ENCODE measurements at regions not wholly inside any gene's neighbourhood (a gene's known extent, or its start where the extent isn't known, plus 50 kb on each side); places are given as distances from the start of the nearest gene placed in this dataset.

- H3K9me3 Mint-ChIP-seq: no peaks in the 10 kb centered on the region
- H3K4me1 Mint-ChIP-seq: no peaks in the 10 kb centered on the region
- DNase-seq (ENCODE audit: low spot score in 2 of 2) (no peak), ATAC-seq (replicated peaks; ENCODE audit: extremely low read depth, poor library complexity, severe bottlenecking) (no peak)
- no peaks in the 10 kb centered on the region for H3K36me3 Mint-ChIP-seq (ENCODE audit: insufficient read depth)
- no peak overlapping the region for H3K27ac Mint-ChIP-seq (ENCODE audit: low read depth)
- no peak overlapping the region for H3K4me3 Mint-ChIP-seq
- H3K27me3 Mint-ChIP-seq: no peaks in the 10 kb centered on the region
These were observed 223.9 kb downstream of the TGFB2 start for GRCh38 chr1:218568962-218569550.

GRCh38 chr1:218570456-218570855, 225.3 kb downstream of the TGFB2 start:
- Mint-ChIP-seq H3K4me3 (no peak overlapping the region), H3K36me3 (ENCODE audit: insufficient read depth) (no peaks in the 10 kb centered on the region), H3K4me1 (no peaks in the 10 kb centered on the region), H3K9me3 (peaks cover 5% of the 10 kb centered on the region), H3K27me3 (no peaks in the 10 kb centered on the region), H3K27ac (ENCODE audit: low read depth) (no peak overlapping the region)
- no peak for DNase-seq (ENCODE audit: low spot score in 2 of 2)
- ATAC-seq (replicated peaks; ENCODE audit: extremely low read depth, poor library complexity, severe bottlenecking): no peak

GRCh38 chr1:218571491-218571890, 226.4 kb downstream of the TGFB2 start:
- no peak for ATAC-seq (replicated peaks; ENCODE audit: extremely low read depth, poor library complexity, severe bottlenecking)
- Mint-ChIP-seq H3K9me3 (peaks cover 5% of the 10 kb centered on the region), H3K27me3 (no peaks in the 10 kb centered on the region), H3K4me3 (no peak overlapping the region), H3K36me3 (ENCODE audit: insufficient read depth) (no peaks in the 10 kb centered on the region), H3K27ac (ENCODE audit: low read depth) (no peak overlapping the region), H3K4me1 (no peaks in the 10 kb centered on the region)
- DNase-seq (ENCODE audit: low spot score in 2 of 2): no peak

- no peak overlapping the region for H3K27ac Mint-ChIP-seq (ENCODE audit: low read depth)
- no peak overlapping the region for H3K4me3 Mint-ChIP-seq
- peaks cover 5% of the 10 kb centered on the region for H3K9me3 Mint-ChIP-seq
- no peaks in the 10 kb centered on the region for H3K27me3 Mint-ChIP-seq
- H3K4me1 Mint-ChIP-seq: no peaks in the 10 kb centered on the region
- ATAC-seq (replicated peaks; ENCODE audit: extremely low read depth, poor library complexity, severe bottlenecking): no peak
- H3K36me3 Mint-ChIP-seq (ENCODE audit: insufficient read depth): no peaks in the 10 kb centered on the region
- no peak for DNase-seq (ENCODE audit: low spot score in 2 of 2)
These were observed 226.9 kb downstream of the TGFB2 start for GRCh38 chr1:218572050-218572449.

- Mint-ChIP-seq H3K4me3 (no peak overlapping the region), H3K9me3 (peaks cover 5% of the 10 kb centered on the region), H3K36me3 (ENCODE audit: insufficient read depth) (no peaks in the 10 kb centered on the region), H3K27ac (ENCODE audit: low read depth) (no peak overlapping the region), H3K27me3 (no peaks in the 10 kb centered on the region), H3K4me1 (no peaks in the 10 kb centered on the region)
- no peak for ATAC-seq (replicated peaks; ENCODE audit: extremely low read depth, poor library complexity, severe bottlenecking)
- DNase-seq (ENCODE audit: low spot score in 2 of 2): no peak
These were observed 228.8 kb downstream of the TGFB2 start for GRCh38 chr1:218573925-218574324.

GRCh38 chr1:218575079-218575478, 229.9 kb downstream of the TGFB2 start:
- H3K9me3 Mint-ChIP-seq: peaks cover 5% of the 10 kb centered on the region
- H3K4me3 Mint-ChIP-seq: no peak overlapping the region
- ATAC-seq (replicated peaks; ENCODE audit: extremely low read depth, poor library complexity, severe bottlenecking) (no peak), DNase-seq (ENCODE audit: low spot score in 2 of 2) (no peak)
- H3K36me3 Mint-ChIP-seq (ENCODE audit: insufficient read depth): no peaks in the 10 kb centered on the region
- H3K4me1 Mint-ChIP-seq: no peaks in the 10 kb centered on the region
- no peak overlapping the region for H3K27ac Mint-ChIP-seq (ENCODE audit: low read depth)
- no peaks in the 10 kb centered on the region for H3K27me3 Mint-ChIP-seq

GRCh38 chr1:218575856-218576255, 230.7 kb downstream of the TGFB2 start:
- DNase-seq (ENCODE audit: low spot score in 2 of 2) (no peak), ATAC-seq (replicated peaks; ENCODE audit: extremely low read depth, poor library complexity, severe bottlenecking) (no peak)
- H3K4me3 Mint-ChIP-seq: no peak overlapping the region
- no peaks in the 10 kb centered on the region for H3K27me3 Mint-ChIP-seq
- no peaks in the 10 kb centered on the region for H3K4me1 Mint-ChIP-seq
- no peaks in the 10 kb centered on the region for H3K36me3 Mint-ChIP-seq (ENCODE audit: insufficient read depth)
- H3K9me3 Mint-ChIP-seq: peaks cover 5% of the 10 kb centered on the region
- H3K27ac Mint-ChIP-seq (ENCODE audit: low read depth): no peak overlapping the region

- ATAC-seq (replicated peaks; ENCODE audit: extremely low read depth, poor library complexity, severe bottlenecking): no peak
- H3K4me3 Mint-ChIP-seq: no peak overlapping the region
- H3K27ac Mint-ChIP-seq (ENCODE audit: low read depth): no peak overlapping the region
- DNase-seq (ENCODE audit: low spot score in 2 of 2): no peak
- no peaks in the 10 kb centered on the region for H3K36me3 Mint-ChIP-seq (ENCODE audit: insufficient read depth)
- peaks cover 12% of the 10 kb centered on the region for H3K9me3 Mint-ChIP-seq
- no peaks in the 10 kb centered on the region for H3K4me1 Mint-ChIP-seq
- H3K27me3 Mint-ChIP-seq: no peaks in the 10 kb centered on the region
These were observed 237.5 kb downstream of the TGFB2 start for GRCh38 chr1:218582646-218583045.

GRCh38 chr1:218584418-218585155, 239.5 kb downstream of the TGFB2 start:
- H3K9me3 Mint-ChIP-seq: peaks cover 12% of the 10 kb centered on the region
- H3K27ac Mint-ChIP-seq (ENCODE audit: low read depth): no peak overlapping the region
- H3K4me3 Mint-ChIP-seq: no peak overlapping the region
- H3K27me3 Mint-ChIP-seq: no peaks in the 10 kb centered on the region
- ATAC-seq (replicated peaks; ENCODE audit: extremely low read depth, poor library complexity, severe bottlenecking) (no peak), DNase-seq (ENCODE audit: low spot score in 2 of 2) (no peak)
- H3K36me3 Mint-ChIP-seq (ENCODE audit: insufficient read depth): no peaks in the 10 kb centered on the region
- H3K4me1 Mint-ChIP-seq: no peaks in the 10 kb centered on the region

- ATAC-seq (replicated peaks; ENCODE audit: extremely low read depth, poor library complexity, severe bottlenecking): no peak
- Mint-ChIP-seq H3K4me3 (no peak overlapping the region), H3K27ac (ENCODE audit: low read depth) (no peak overlapping the region), H3K4me1 (no peaks in the 10 kb centered on the region), H3K9me3 (peaks cover 12% of the 10 kb centered on the region), H3K36me3 (ENCODE audit: insufficient read depth) (no peaks in the 10 kb centered on the region), H3K27me3 (no peaks in the 10 kb centered on the region)
- DNase-seq (ENCODE audit: low spot score in 2 of 2): no peak
These were observed 240.5 kb downstream of the TGFB2 start for GRCh38 chr1:218585511-218586184.

GRCh38 chr1:218587900-218588299, 242.8 kb downstream of the TGFB2 start:
- H3K36me3 Mint-ChIP-seq (ENCODE audit: insufficient read depth): no peaks in the 10 kb centered on the region

GRCh38 chr1:218588540-218589172, 243.5 kb downstream of the TGFB2 start:
- Mint-ChIP-seq H3K27ac (ENCODE audit: low read depth) (no peak overlapping the region), H3K27me3 (no peaks in the 10 kb centered on the region), H3K9me3 (peaks cover 10% of the 10 kb centered on the region), H3K36me3 (ENCODE audit: insufficient read depth) (no peaks in the 10 kb centered on the region), H3K4me3 (no peak overlapping the region), H3K4me1 (no peaks in the 10 kb centered on the region)
- DNase-seq (ENCODE audit: low spot score in 2 of 2): no peak
- no peak for ATAC-seq (replicated peaks; ENCODE audit: extremely low read depth, poor library complexity, severe bottlenecking)

More at GRCh38 chr1:218587900-218588299, 242.8 kb downstream of the TGFB2 start:
- H3K27me3 Mint-ChIP-seq: no peaks in the 10 kb centered on the region
- H3K4me3 Mint-ChIP-seq: no peak overlapping the region
- ATAC-seq (replicated peaks; ENCODE audit: extremely low read depth, poor library complexity, severe bottlenecking) (no peak), DNase-seq (ENCODE audit: low spot score in 2 of 2) (no peak)
- no peak overlapping the region for H3K27ac Mint-ChIP-seq (ENCODE audit: low read depth)
- H3K9me3 Mint-ChIP-seq: peaks cover 12% of the 10 kb centered on the region
- no peaks in the 10 kb centered on the region for H3K4me1 Mint-ChIP-seq
